DND-41 (cell line): ENCODE measurements at regions not wholly inside any gene's neighbourhood (a gene's known extent, or its start where the extent isn't known, plus 50 kb on each side); places are given as distances from the start of the nearest gene placed in this dataset.

ENCODE experiments used
- CTCF ChIP-seq: IDR thresholded peaks from 2 replicates; pipeline ENCODE4 v1.5.1; 2012; ENCODE audit warnings: borderline replicate concordance, low read length, moderate library complexity, mild to moderate bottlenecking; ENCODE audit not compliant: poor library complexity, severe bottlenecking; ENCODE audit errors: extremely low read depth
- EZH2 ChIP-seq: IDR thresholded peaks from 3 replicates; pipeline ENCODE4 v1.6.1; 2012; ENCODE audit warnings: borderline replicate concordance, low read depth, mild to moderate bottlenecking, moderate library complexity, low read length, inconsistent platforms; ENCODE audit not compliant: severe bottlenecking

DNA sequence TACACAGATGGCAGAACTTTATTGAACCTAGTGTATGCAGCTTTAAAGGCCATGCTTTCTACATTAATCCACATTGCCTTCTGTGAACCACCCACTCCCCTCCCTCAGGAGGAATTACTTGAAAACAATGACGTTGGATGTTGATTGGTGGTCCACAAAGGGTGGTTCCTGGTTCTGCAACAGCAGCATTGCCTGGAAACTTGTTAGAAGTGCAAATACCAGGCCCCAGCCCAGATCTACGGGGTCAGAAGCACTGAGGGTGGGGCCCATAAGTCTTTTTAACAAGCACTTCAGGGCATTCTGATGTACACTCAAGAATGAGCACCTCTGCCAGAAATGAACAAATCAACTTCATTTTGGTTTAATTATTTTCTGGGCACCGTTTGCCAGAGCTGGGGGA is 91.0 kb downstream of the ISX start:
- TF ChIP-seq CTCF = no peak
- TF ChIP-seq EZH2 = no peak
